Vagina (tissue), 2 donors: ENCODE measurements at regions not wholly inside any gene's neighbourhood (a gene's known extent, or its start where the extent isn't known, plus 50 kb on each side); places are given as distances from the start of the nearest gene placed in this dataset.

Experiments
- DNase-seq, 2 donors: peaks; one replicate each; pipeline ENCODE4 v3.0.0-alpha.2; 2017; ENCODE audit errors: extremely low spot score in 2 of 2
- H3K27ac ChIP-seq: fragments of 200-600 bp; sonication (generic); one replicate; pipeline ENCODE4 v1.5.1; 2019
- H3K27me3 ChIP-seq: fragments of 200-600 bp; sonication (generic); one replicate; pipeline ENCODE4 v1.5.1; 2019
- H3K36me3 ChIP-seq, 2 donors: fragments of 200-600 bp; sonication (generic); one replicate each; pipeline ENCODE4 v1.5.1; 2017 to 2019
- H3K4me1 ChIP-seq: fragments of 200-600 bp; sonication (generic); one replicate; pipeline ENCODE4 v1.5.1; 2019
- H3K4me3 ChIP-seq, 2 donors: fragments of 200-600 bp; sonication (generic); 1 replicate in 1 of 2; 2 replicates in 1 of 2; pipeline ENCODE4 v1.5.1; 2016 to 2019
- H3K9me3 ChIP-seq: fragments of 200-600 bp; sonication (generic); one replicate; pipeline ENCODE4 v1.5.1; 2019
- CTCF ChIP-seq, 3 experiments: fragments of 450-650 bp in 2 of 3; fragments of 200-600 bp in 1 of 3; sonication (generic) in 1 of 3; IDR thresholded peaks; one replicate each; pipeline ENCODE4 v1.5.1; 2017 to 2019; ENCODE audit warnings: antibody characterized with exemption in 3 of 3, mild to moderate bottlenecking in 2 of 3, moderate library complexity in 2 of 3
- POLR2A ChIP-seq, 2 donors: fragments of 450-650 bp; IDR thresholded peaks; one replicate each; pipeline ENCODE4 v1.6.1; 2017; ENCODE audit warnings: antibody characterized with exemption in 2 of 2, mild to moderate bottlenecking in 2 of 2, moderate library complexity in 2 of 2
- POLR2AphosphoS5 ChIP-seq, 2 donors: sonication (generic); formaldehyde crosslinking; IDR thresholded peaks; one replicate each; pipeline ENCODE4 v1.9.0; 2017; ENCODE audit warnings: antibody characterized with exemption in 2 of 2, mild to moderate bottlenecking in 2 of 2, low read depth in 1 of 2; ENCODE audit not compliant: insufficient read depth in 1 of 2
- intact Hi-C: fragments of 100-400 bp; cut with DNase I; formaldehyde crosslinking; loops from one replicate; pipeline ENCODE4 v1.15.1; 2023

- no peaks in the 10 kb centered on the region for H3K27me3 ChIP-seq
- no peak for DNase-seq
- no peak overlapping the region for H3K4me3 ChIP-seq
- no peaks in the 10 kb centered on the region for H3K9me3 ChIP-seq
- TF ChIP-seq CTCF (IDR thresholded peaks at IDR 0.05) (no peak), POLR2A (IDR thresholded peaks at IDR 0.05) (no peak), POLR2AphosphoS5 (IDR thresholded peaks at IDR 0.05; ENCODE audit: insufficient read depth in 1 of 2, low read depth in 1 of 2) (no peak)
- H3K27ac ChIP-seq, result no peak overlapping the region
- H3K4me1 ChIP-seq, result no peaks in the 10 kb centered on the region
- no peaks in the 10 kb centered on the region for H3K36me3 ChIP-seq
- intact Hi-C loops, result no loop called here
Observed at GRCh38 chr2:103132536-103133217, 370.8 kb downstream of the TMEM182 start.

GRCh38 chr2:103135679-103136078 lies 373.8 kb downstream of the TMEM182 start:
- TF ChIP-seq POLR2AphosphoS5 (IDR thresholded peaks at IDR 0.05; ENCODE audit: insufficient read depth in 1 of 2, low read depth in 1 of 2) (no peak), CTCF (IDR thresholded peaks at IDR 0.05) (no peak), POLR2A (IDR thresholded peaks at IDR 0.05) (no peak)
- Histone ChIP-seq H3K4me1 (no peaks in the 10 kb centered on the region), H3K4me3 (no peak overlapping the region), H3K27ac (no peak overlapping the region), H3K27me3 (no peaks in the 10 kb centered on the region), H3K9me3 (no peaks in the 10 kb centered on the region), H3K36me3 (no peaks in the 10 kb centered on the region)
- intact Hi-C loops, result no loop called here
- DNase-seq, result no peak

- Histone ChIP-seq H3K27ac (no peak overlapping the region), H3K27me3 (no peaks in the 10 kb centered on the region), H3K4me1 (no peaks in the 10 kb centered on the region), H3K9me3 (no peaks in the 10 kb centered on the region), H3K4me3 (no peak overlapping the region), H3K36me3 (no peaks in the 10 kb centered on the region)
- TF ChIP-seq POLR2A (IDR thresholded peaks at IDR 0.05), result no peak
- TF ChIP-seq POLR2AphosphoS5 (IDR thresholded peaks at IDR 0.05; ENCODE audit: insufficient read depth in 1 of 2, low read depth in 1 of 2), result no peak
- no peak for TF ChIP-seq CTCF (IDR thresholded peaks at IDR 0.05)
- intact Hi-C loops, result no loop called here
- no peak for DNase-seq
Observed at GRCh38 chr2:103138123-103138901, 376.5 kb downstream of the TMEM182 start.

- DNase-seq, result no peak
- H3K9me3 ChIP-seq, result no peaks in the 10 kb centered on the region
- intact Hi-C loops, result no loop called here
- no peak overlapping the region for H3K27ac ChIP-seq
- H3K27me3 ChIP-seq, result no peaks in the 10 kb centered on the region
- no peak overlapping the region for H3K4me3 ChIP-seq
- TF ChIP-seq CTCF (IDR thresholded peaks at IDR 0.05) (no peak), POLR2A (IDR thresholded peaks at IDR 0.05) (no peak), POLR2AphosphoS5 (IDR thresholded peaks at IDR 0.05; ENCODE audit: insufficient read depth in 1 of 2, low read depth in 1 of 2) (no peak)
- no peaks in the 10 kb centered on the region for H3K4me1 ChIP-seq
- H3K36me3 ChIP-seq, result no peaks in the 10 kb centered on the region
Observed at GRCh38 chr2:103139628-103140268, 377.9 kb downstream of the TMEM182 start.
